ENCODE measurements at regions not wholly inside any gene's neighbourhood (a gene's known extent, or its start where the extent isn't known, plus 50 kb on each side); places are given as distances from the start of the nearest gene placed in this dataset.

- TF ChIP-seq EZH2phosphoT487 (IDR thresholded peaks at IDR 0.05; ENCODE audit: insufficient read depth, low read depth) (no peak), EZH2 (IDR thresholded peaks at IDR 0.05; ENCODE audit: insufficient read depth, poor library complexity, severe bottlenecking) (no peak)
Observed at GRCh38 chr19:13561461-13561860, 55.2 kb upstream of the CACNA1A start.
